Left colon (tissue), 2 donors: ENCODE measurements at regions not wholly inside any gene's neighbourhood (a gene's known extent, or its start where the extent isn't known, plus 50 kb on each side); places are given as distances from the start of the nearest gene placed in this dataset.
"Not testable (repeated sequence)": the region's sequence is repeated elsewhere in the genome, so short reads cannot be mapped to it uniquely, and the experiment has no call there.

Experiments used
- ATAC-seq: fragments of 200-7000 bp; cut with Tn5 transposase; one replicate; pipeline ENCODE4 v1.9.1; 2020; ENCODE audit warnings: mild to moderate bottlenecking, moderate library complexity
- DNase-seq, 2 donors: peaks; one replicate each; pipeline ENCODE4 v3.0.0-alpha.2; 2020
- intact Hi-C, 2 donors: fragments of 100-400 bp; cut with DNase I in 1 of 2; cut with micrococcal nuclease in 1 of 2; formaldehyde crosslinking; loops; one replicate each; pipeline versions ENCODE4 v1.11.2 to v1.14.0; 2022; cut with DNase I, micrococcal nuclease
- donor health status: DM: no; HTN: no; CAD: no.
- donor health status: DM: yes; HTN: yes; CAD: no.

DNA sequence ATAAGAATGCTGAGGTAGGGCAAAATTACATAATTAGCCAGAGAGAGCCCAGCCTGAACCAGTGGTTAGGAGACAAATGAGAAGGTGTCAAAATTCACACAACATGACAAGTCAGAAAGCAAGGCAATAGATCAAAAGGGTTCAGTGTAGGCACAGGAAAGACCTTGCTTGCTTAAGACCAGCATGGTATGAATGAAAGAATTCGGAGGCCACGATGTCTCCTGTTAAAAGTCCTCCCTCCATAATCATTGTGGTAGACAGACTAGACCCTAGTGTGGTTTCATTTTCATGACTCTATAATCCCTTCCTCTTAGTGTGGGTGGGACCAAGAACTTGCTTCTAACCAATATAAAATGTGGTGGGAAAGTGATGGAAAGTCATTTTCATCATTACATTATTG is 98.7 kb upstream of the ANKRD28 start:
- intact Hi-C loops = no loop called here
- DNase-seq (no peak), ATAC-seq (no peak)

DNA sequence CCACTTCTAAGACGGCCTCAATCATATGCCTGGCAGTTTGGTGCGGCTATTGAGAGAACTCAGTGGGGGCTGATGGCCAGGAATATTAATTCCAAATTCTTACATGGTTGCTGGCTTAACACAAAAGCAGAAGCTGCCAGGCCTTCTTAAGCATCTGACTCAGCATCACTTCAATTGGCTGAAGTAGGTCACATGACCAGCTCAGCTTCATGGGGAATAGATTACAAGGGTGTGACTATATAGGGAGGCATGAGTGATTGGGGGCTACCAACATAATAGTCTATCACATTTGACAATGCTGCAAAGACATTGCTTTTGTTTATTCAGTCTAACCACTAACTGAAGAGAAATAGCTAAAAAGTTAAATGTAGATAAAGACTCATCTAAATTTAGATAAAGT is 101.6 kb upstream of the ANKRD28 start:
- intact Hi-C loops = no loop called here
- no peak for ATAC-seq
- DNase-seq = no peak

DNA sequence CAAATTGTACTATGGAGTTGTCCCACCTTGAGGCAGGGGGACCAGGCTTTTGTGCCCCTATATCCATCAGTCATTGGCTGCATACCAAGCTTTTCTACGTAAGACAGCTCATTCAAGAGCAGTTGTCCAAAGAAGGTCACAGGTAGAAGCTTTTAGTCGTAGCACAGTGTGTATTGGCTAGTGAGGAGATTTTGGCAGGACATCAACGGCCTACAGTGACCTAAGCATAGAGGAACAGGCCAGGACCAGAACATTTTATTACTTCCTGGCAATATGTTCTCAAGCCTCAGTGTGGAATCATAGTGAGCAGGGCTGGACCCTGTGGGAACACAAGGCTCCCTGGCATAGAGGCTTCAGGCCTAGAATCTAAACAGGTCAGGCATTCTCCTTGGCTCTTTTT is 105.4 kb upstream of the ANKRD28 start:
- intact Hi-C loops = no loop called here
- ATAC-seq (peak; percentile 30), DNase-seq (peak in 1 of 2 donors; percentile 29)

DNA sequence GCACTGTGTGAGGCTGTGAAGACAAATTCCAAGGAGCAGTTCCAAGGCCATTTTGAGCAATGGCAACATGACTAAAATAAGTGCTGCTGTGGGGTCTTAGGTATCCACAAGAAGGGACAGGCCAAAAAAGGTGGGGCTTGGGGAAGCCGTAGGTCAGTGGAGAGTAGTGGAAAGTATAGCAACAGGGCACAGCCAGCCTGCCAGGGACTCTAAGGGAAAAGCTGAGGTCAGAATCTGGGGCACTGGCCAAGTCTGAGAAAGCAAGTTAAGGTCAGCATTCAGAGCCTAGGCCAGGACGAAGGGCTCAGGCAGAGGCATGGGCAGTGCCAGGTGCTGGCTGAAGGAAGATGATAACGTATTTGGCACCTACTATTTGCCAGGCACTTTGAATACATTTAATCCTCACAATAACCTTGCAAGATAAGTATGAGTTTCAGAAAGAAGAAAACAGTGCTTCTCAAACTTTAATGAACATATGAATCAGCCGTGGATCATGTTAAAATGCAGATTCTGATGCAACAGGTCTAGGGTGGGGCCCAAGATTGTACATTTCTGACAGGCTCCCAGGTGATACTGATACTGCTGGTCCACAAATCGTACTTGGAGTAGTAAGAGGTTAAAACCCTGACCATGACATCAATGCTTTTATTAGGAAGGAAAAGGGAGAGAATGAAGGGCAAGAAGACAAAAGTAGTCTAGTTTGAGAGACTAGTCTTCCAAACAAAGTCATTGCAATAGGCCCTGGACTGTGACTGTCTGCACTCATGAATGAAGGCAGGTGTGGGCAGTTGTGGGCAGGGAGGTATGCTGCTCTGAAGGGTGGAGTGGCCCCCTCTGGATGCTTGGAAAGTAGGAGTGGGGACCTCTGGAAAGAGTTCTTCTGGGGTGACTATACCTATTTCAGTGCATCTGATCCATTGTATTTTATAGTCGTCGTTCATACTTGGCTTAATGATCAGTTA is 106.3 kb upstream of the ANKRD28 start:
- no peak for ATAC-seq
- no peak for DNase-seq
- intact Hi-C loops = no loop called here

DNA sequence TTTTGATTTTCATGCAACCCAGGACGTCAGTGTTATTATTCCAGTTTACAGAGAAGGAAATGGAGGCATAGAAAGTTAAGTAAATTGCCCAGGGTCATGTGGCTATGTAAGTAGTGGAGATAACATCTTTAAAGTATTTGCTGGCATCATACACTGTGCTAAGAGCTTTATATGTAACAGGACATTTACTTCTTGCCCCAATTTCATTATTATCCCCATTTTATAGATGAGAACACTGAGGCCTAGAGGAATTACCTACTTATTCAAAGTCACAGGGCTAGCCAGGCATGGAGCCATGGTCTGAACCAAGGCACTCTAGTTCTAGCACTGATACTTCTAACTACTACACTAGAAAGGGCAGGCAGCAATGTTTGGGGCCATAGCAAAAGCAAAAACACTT is 107.3 kb upstream of the ANKRD28 start:
- no peak for DNase-seq
- no peak for ATAC-seq
- intact Hi-C loops = no loop called here

DNA sequence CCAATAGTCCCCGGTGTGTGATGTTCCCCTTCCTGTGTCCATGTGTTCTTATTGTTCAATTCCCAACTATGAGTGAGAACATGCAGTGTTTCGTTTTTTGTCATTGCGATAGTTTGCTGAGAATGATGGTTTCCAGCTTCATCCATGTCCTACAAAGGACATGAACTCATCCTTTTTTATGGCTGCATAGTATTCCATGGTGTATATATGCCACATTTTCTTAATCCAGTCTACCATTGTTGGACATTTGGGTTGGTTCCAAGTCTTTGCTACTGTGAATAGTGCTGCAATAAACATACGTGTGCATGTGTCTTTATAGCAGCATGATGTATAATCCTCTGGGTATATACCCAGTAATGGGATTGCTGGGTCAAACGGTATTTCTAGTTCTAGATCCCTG is 109.6 kb upstream of the ANKRD28 start:
- intact Hi-C loops, DNase-seq, ATAC-seq: not testable (repeated sequence)

DNA sequence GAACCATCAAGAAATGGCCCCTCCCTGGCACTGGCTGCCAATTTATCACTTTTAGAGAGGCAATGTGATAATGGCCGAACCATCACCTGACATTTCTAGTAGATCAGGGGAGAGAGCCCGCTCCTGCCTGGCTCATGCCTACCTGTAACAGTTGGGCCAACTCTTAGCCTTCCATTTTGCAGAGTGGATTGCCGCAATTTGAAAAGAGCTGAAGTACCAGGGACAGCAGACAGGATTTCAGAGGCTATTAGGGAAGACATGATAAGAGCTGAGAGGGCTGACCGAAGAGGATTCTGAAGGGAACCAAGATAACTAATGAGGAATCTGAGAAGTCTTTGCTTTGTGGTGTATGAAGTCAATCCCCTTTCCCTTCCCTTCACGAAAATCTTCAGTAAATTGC is 121.2 kb upstream of the ANKRD28 start:
- no peak for ATAC-seq
- no peak for DNase-seq
- intact Hi-C loops = no loop called here

DNA sequence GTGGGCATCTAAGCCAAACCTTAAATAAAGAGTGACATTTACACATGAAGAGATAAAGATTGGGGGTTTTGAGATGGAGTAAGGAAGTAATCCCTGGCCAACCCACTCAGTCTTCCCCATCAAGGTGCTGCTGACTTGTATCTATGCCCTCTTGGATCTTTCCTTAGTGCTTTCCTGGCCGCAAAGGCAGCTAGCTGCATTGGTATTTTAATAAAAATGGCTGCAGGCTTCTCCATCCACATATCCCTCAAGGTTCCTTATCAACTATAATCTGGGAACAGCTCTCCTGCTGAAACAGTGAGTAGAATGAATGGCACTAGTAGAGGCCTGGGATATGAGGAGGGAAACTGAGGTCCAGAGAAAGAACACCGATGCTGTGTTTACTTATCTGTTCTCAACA is 122.2 kb upstream of the ANKRD28 start:
- DNase-seq (no peak), ATAC-seq (no peak)
- intact Hi-C loops = no loop called here

DNA sequence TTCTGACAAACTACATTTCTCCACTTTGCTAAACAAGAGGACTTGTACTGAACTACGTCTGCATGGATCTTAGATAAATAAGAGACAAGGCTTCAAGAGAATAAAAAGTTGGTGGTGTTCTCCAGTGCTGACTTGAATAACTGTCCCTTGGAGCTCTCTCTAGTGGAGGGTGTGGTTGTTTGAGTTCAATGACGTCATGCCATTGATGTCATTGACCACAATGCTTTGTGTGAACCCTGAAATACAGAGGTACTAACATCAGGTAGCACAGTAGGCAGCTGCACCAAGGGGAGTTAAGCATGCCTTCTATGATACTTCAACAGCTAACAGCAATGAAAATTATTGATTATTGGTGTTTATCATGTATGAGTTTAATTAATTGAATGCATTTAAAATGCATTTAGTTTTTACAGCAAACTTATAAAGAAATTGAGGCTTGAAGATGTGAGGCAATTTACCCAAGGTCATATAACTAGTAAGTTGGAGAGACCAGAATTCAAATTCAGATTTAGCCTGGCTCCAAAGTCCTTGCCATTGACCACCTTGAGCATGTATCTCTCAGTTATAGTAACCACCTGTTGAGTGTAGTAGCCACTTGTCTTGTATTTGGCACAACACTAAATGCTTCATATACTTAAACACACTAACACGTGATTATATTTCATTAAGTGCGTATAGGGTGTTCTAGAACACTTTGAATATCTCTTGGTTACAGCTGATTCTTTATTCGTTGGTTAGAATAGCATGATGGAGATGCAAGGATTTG is 126.0 kb upstream of the ANKRD28 start:
- ATAC-seq = no peak
- intact Hi-C loops = no loop called here

DNA sequence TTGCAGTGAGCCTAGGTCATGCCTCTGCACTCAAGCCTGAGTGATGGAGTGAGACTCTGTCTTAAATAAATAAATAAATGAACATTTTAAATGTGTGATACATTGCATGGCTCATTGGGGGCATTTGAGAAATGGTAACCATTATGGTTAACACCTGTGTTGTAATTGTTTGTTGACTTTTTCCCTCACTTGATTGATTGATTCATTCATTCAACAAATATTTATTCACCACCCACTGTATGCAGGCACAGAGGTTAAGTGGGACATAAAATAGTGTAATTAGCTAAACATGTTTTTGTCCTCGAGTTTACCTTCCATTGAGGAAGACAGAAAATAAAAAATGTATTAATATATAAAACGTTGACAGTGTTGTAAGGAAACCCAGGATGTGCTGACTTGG is 127.1 kb upstream of the ANKRD28 start:
- intact Hi-C loops = no loop called here
- no peak for ATAC-seq
- DNase-seq = no peak

More for the DNA sequence above, 126.0 kb upstream of the ANKRD28 start:
- no peak for DNase-seq

DNA sequence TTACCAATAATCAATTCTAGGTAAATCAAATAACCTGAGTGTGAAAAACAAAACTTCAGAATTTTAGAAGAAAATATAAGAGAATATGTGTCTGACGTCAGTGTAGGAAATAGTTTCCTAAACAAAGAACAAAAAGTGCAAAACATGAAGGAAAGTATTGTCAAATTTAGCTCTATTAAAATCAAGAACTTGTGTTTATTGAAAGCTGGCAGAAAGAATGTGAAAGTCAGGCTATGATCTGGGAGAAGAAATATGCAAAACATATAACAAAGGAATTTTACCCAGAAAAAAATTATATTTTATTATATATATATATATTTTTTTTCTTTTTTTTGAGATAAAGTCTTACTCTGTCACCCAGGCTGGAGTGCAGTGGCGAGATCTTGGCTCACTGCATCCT is 129.1 kb upstream of the ANKRD28 start:
- no peak for ATAC-seq
- intact Hi-C loops = no loop called here
- DNase-seq = no peak

DNA sequence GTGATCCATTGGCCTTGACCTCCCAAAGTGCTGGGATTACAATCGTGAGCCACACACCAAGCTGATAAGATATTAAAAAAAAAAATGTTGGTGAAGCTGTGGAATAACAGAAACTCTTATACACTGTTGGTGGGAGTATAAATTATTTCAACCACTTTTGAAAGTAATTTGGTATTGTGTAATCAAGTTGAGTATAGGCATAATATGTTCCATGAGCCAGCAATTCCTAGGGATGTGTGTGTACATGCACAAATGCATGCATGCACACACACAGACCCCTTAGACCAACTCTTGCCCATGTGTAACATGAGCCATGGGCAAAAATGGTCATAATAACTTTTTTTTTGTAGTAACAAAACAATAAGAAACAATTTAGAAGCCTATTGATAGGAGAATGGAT is 130.2 kb upstream of the ANKRD28 start:
- no peak for DNase-seq
- no peak for ATAC-seq
- intact Hi-C loops = no loop called here

DNA sequence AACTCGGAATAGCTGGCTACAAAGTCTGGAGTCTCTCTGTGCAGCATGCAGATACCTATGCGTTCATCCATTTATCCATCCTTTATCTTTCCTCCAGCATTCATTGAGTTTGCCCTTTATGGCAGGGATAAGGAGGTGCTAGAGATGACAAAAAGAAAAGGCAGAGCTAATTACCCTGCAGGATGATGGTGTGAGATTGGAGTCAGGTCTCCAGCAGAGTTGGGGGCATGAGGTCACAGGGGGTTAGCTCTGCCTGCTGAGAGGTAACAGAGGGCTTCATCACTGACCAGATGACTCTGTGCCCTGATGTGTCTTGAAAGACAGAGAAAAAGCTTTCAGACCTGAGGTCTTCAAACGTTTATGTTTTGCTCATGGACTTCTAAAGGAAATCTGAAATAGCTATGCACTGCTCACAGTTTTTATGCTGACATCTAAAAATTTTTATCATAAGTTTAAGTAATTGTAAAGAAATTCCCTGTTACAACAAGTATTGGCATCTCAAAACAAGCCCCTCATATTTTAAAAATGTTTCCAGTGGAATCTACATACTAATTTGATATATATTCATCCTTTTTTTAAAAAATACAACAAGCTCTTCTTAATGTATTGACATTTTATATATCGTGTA is 132.3 kb upstream of the ANKRD28 start:
- no peak for DNase-seq
- ATAC-seq = no peak
- intact Hi-C loops = no loop called here

DNA sequence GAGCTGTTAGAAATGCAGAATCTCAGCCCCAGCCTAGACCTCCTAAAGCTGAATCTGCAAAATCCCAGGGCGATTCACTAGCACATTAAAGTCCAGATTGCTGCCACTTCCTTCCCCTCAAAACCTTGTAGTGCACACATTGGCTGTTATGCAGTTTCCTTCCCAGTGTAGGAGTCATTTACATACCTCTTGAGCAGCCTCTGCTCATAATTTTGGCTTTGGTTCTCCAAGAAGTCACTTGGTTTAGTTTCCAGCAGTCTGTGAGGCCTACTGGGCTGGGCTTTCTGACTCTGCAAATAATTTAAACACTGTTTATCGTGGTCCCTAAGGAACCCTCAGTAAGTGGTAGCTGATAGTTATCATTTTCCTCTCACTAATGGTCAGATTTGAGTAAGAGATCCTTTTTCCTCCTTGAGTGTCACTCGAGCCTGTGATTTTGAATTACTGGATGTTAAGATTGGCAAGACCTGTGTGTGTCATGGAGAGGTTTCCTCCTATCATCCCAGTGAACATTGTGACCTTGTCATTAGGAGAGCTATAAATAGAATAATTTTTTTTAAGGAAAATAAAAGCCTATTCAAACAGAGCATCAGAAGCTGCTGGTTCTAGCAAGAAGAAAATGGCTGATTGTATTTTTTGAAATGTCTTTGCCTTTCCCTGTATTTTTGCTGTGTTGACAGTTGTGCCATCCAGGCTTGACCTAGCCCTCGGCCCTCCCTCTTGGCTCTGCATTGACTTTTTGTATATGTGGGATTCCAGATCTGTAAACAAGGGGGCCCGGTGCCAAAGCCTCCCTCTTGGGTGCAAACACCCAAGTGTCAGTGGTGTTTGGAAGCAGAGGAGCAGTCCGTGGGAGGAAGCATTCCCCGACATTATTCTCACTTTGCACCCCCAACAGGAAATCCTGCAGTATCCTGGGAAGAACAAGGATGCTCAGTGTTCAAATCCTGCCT is 134.8 kb upstream of the ANKRD28 start:
- intact Hi-C loops = no loop called here
- ATAC-seq (no peak), DNase-seq (no peak)

DNA sequence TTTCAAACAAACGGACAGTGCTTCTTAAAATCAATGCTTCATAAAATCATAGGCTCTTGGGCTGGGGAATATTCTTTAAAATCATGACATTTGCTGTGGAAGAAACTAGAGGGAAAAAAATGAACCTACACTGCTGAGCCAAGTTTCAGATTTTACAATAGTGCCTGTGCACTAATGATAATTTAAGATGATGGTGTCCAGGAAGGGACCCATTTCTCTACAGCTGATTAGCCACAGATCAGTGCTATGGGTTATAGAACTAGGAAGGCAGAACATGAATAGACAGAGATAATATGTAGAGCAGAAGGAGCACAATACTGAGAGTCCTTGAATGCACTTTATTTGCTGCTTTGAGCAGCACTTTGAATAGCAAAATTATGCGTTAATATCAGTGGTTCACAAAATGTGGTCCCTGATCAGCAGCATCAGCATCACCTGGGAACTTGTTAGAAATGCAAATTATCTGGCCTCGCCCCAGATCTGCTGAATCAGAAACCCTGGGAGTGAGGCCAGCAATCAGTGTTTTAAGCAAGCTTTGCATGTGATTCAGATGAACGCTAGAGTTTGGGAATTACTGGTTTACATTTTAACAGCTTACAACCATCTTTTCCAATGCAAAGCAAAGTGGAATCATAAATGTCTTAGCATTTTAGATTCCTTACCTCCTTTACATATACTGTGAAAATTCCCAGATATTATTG is 135.8 kb upstream of the ANKRD28 start:
- no peak for DNase-seq
- intact Hi-C loops = no loop called here
- no peak for ATAC-seq

DNA sequence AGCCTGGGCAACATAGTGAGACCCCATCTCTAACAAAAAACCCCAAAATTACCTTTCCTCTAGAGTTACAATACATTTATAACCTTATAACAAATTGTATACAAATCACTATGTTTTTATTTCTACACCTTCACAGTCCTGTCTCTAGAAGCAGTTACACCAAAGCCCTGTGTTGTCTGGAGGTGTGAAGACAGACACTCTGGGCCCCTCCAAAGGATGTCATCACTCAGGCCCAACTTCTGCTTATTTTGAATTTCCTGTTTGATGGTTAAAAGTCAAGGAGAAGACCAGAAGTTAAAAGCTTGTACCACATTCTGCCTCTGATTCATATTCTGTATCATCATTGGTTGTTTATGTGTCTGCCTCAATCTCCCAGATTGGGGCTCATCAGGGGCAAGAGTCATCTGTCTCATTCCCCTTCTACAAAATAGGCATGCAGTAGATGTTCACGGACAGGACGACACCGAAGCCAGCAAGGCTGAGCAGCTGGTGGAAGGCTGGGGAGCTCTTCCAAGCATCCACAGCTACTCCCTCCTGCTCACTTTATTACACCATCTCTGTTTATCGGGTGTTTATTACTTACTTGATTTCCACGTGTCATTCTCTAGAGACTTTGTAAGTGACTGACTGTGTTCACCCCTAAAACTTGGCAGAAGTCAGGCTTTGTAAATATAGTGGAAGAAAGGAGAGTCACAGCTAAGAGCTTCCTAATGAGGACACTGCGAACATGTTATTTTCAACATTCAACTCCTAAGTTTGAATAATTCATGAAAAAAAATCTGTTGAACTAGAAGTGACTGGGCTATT is 136.8 kb upstream of the ANKRD28 start:
- intact Hi-C loops = no loop called here
- DNase-seq = no peak
- ATAC-seq = no peak

DNA sequence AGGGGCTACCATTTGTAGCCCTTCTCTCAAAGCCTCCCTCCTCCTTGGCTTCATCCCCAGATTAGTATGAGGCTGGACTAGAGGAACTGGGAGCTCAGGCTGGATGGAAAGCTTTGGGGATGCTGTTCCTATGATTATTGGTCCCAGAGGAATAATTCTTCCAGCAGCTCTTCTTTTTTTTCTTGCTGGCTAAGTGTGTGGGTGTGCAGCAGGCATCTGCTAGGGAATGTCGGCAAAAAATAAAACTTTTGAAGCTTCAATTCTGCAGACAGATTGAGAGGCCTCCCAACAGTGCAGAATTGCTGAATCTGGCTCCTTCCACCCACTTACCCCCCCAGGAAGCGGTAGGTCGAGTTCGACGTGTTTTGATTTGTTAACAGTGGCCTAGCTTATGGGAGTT is 138.5 kb upstream of the ANKRD28 start:
- intact Hi-C loops = no loop called here
- DNase-seq (no peak), ATAC-seq (no peak)
